DMS 273 treated with DMSO at 0.1 percent for 48 hours (cell line): ENCODE measurements at regions not wholly inside any gene's neighbourhood (a gene's known extent, or its start where the extent isn't known, plus 50 kb on each side); places are given as distances from the start of the nearest gene placed in this dataset.

Source experiments
- DNase-seq: peaks from one replicate; lab custom pipeline; 2025; lab: John Stamatoyannopoulos, UW

- DNase-seq = no peak
Observed at GRCh38 chr13:76795701-76796695, 90.2 kb downstream of the KCTD12 start.

- DNase-seq = no peak
Observed at GRCh38 chr13:76792731-76793347, 93.4 kb downstream of the KCTD12 start.

- no peak for DNase-seq
Observed at GRCh38 chr13:76790980-76791819, 95.0 kb downstream of the KCTD12 start.

- DNase-seq = no peak
Observed at GRCh38 chr13:76790526-76790925, 95.7 kb downstream of the KCTD12 start.

- no peak for DNase-seq
Observed at GRCh38 chr13:76783798-76784197, 102.4 kb downstream of the KCTD12 start.

- DNase-seq = no peak
Observed at GRCh38 chr13:76778853-76779252, 107.4 kb downstream of the KCTD12 start.

- no peak for DNase-seq
Observed at GRCh38 chr13:76777096-76777495, 109.1 kb downstream of the KCTD12 start.

GRCh38 chr13:76775088-76775740 lies 111.0 kb downstream of the KCTD12 start:
- no peak for DNase-seq

GRCh38 chr13:76773448-76774094 lies 112.6 kb downstream of the KCTD12 start:
- no peak for DNase-seq

GRCh38 chr13:76772241-76772640 lies 114.0 kb downstream of the KCTD12 start:
- DNase-seq = no peak

- no peak for DNase-seq
Observed at GRCh38 chr13:76769271-76769791, 116.9 kb downstream of the KCTD12 start.

- DNase-seq = no peak
Observed at GRCh38 chr13:76768384-76768783, 117.8 kb downstream of the KCTD12 start.

GRCh38 chr13:76764916-76765315 lies 121.3 kb downstream of the KCTD12 start:
- DNase-seq = no peak

- no peak for DNase-seq
Observed at GRCh38 chr13:76764429-76764828, 121.8 kb downstream of the KCTD12 start.

GRCh38 chr13:76762721-76763120 lies 123.5 kb downstream of the KCTD12 start:
- DNase-seq = no peak

GRCh38 chr13:76759877-76760276 lies 126.3 kb downstream of the KCTD12 start:
- DNase-seq = no peak

GRCh38 chr13:76758738-76759137 lies 127.5 kb downstream of the KCTD12 start:
- DNase-seq = no peak

GRCh38 chr13:76758257-76758656 lies 127.9 kb downstream of the KCTD12 start:
- DNase-seq = no peak

- DNase-seq = no peak
Observed at GRCh38 chr13:76756451-76756850, 129.8 kb downstream of the KCTD12 start.

GRCh38 chr13:76754414-76754813 lies 131.8 kb downstream of the KCTD12 start:
- DNase-seq = no peak

- no peak for DNase-seq
Observed at GRCh38 chr13:76751278-76751677, 134.9 kb downstream of the KCTD12 start.
